ENCODE measurements at regions not wholly inside any gene's neighbourhood (a gene's known extent, or its start where the extent isn't known, plus 50 kb on each side); places are given as distances from the start of the nearest gene placed in this dataset.

- Mint-ChIP-seq H3K4me1 (no peaks in the 10 kb centered on the region), H3K9me3 (ENCODE audit: low read depth) (no peaks in the 10 kb centered on the region), H3K27ac (no peak overlapping the region), H3K4me3 (no peak overlapping the region), H3K36me3 (ENCODE audit: low read depth) (no peaks in the 10 kb centered on the region), H3K27me3 (peaks cover 4% of the 10 kb centered on the region)
- intact Hi-C loops (cut with DNase I, micrococcal nuclease): no loop called here
- ATAC-seq: no peak
- CTCF ChIA-PET: interaction anchor here (0.7 kb wide), 1 partner anchor 15 kb away, joined by 3 read pairs; no protein-coding TSS in a partner anchor
- DNase-seq: no peak
- POLR2A ChIA-PET: no interaction called here
Measured at GRCh38 chr16:52781005-52781630, 234.2 kb upstream of the TOX3 start.

- intact Hi-C loops (cut with DNase I, micrococcal nuclease): no loop called here
- H3K36me3 Mint-ChIP-seq (ENCODE audit: low read depth): no peaks in the 10 kb centered on the region
- DNase-seq: no peak
- H3K9me3 Mint-ChIP-seq (ENCODE audit: low read depth): no peaks in the 10 kb centered on the region
- no peak overlapping the region for H3K4me3 Mint-ChIP-seq
- H3K27ac Mint-ChIP-seq: no peak overlapping the region
- H3K4me1 Mint-ChIP-seq: no peaks in the 10 kb centered on the region
- ChIA-PET POLR2A (no interaction called here), CTCF (no interaction called here)
- ATAC-seq: no peak
- peaks cover 1% of the 10 kb centered on the region for H3K27me3 Mint-ChIP-seq
Measured at GRCh38 chr16:52773026-52773425, 226.1 kb upstream of the TOX3 start.

- no peaks in the 10 kb centered on the region for H3K4me1 Mint-ChIP-seq
- ATAC-seq: no peak
- intact Hi-C loops (cut with DNase I, micrococcal nuclease): no loop called here
- no peak overlapping the region for H3K27ac Mint-ChIP-seq
- CTCF ChIA-PET: no interaction called here
- no peaks in the 10 kb centered on the region for H3K36me3 Mint-ChIP-seq (ENCODE audit: low read depth)
- DNase-seq: no peak
- no peaks in the 10 kb centered on the region for H3K9me3 Mint-ChIP-seq (ENCODE audit: low read depth)
- H3K4me3 Mint-ChIP-seq: no peak overlapping the region
- POLR2A ChIA-PET: no interaction called here
- H3K27me3 Mint-ChIP-seq: peaks cover 1% of the 10 kb centered on the region
Measured at GRCh38 chr16:52770828-52771227, 223.9 kb upstream of the TOX3 start.

GRCh38 chr16:52758473-52758855, 211.5 kb upstream of the TOX3 start:
- H3K36me3 Mint-ChIP-seq (ENCODE audit: low read depth): no peaks in the 10 kb centered on the region
- H3K4me1 Mint-ChIP-seq: no peaks in the 10 kb centered on the region
- POLR2A ChIA-PET: no interaction called here
- no peaks in the 10 kb centered on the region for H3K27me3 Mint-ChIP-seq
- intact Hi-C loops (cut with DNase I, micrococcal nuclease): no loop called here
- no peak overlapping the region for H3K27ac Mint-ChIP-seq
- H3K9me3 Mint-ChIP-seq (ENCODE audit: low read depth): no peaks in the 10 kb centered on the region
- ATAC-seq (no peak), DNase-seq (no peak)
- CTCF ChIA-PET: interaction anchor here (1.2 kb wide), 1 partner anchor 10 kb away, joined by 5 read pairs; no protein-coding TSS in a partner anchor
- H3K4me3 Mint-ChIP-seq: no peak overlapping the region

- Mint-ChIP-seq H3K4me3 (no peak overlapping the region), H3K27me3 (no peaks in the 10 kb centered on the region), H3K27ac (no peak overlapping the region), H3K9me3 (ENCODE audit: low read depth) (no peaks in the 10 kb centered on the region), H3K4me1 (no peaks in the 10 kb centered on the region), H3K36me3 (ENCODE audit: low read depth) (no peaks in the 10 kb centered on the region)
- CTCF ChIA-PET: interaction anchor here (1.2 kb wide), 1 partner anchor 9 kb away, joined by 5 read pairs; no protein-coding TSS in a partner anchor
- POLR2A ChIA-PET: no interaction called here
- intact Hi-C loops (cut with DNase I, micrococcal nuclease): no loop called here
- ATAC-seq (no peak), DNase-seq (no peak)
Measured at GRCh38 chr16:52757746-52758472, 211.0 kb upstream of the TOX3 start.

GRCh38 chr16:52756812-52757517, 210.0 kb upstream of the TOX3 start:
- no peak for ATAC-seq
- H3K27me3 Mint-ChIP-seq: no peaks in the 10 kb centered on the region
- no peaks in the 10 kb centered on the region for H3K9me3 Mint-ChIP-seq (ENCODE audit: low read depth)

GRCh38 chr16:52755396-52755795, 208.5 kb upstream of the TOX3 start:
- Mint-ChIP-seq H3K27me3 (no peaks in the 10 kb centered on the region), H3K9me3 (ENCODE audit: low read depth) (no peaks in the 10 kb centered on the region), H3K36me3 (ENCODE audit: low read depth) (no peaks in the 10 kb centered on the region), H3K27ac (no peak overlapping the region), H3K4me3 (no peak overlapping the region), H3K4me1 (no peaks in the 10 kb centered on the region)
- ATAC-seq: no peak
- intact Hi-C loops (cut with DNase I, micrococcal nuclease): no loop called here
- ChIA-PET POLR2A (no interaction called here), CTCF (no interaction called here)
- DNase-seq: no peak

More at GRCh38 chr16:52756812-52757517, 210.0 kb upstream of the TOX3 start:
- ChIA-PET POLR2A (no interaction called here), CTCF (interaction anchor here (1.2 kb wide), 1 partner anchor 8 kb away, joined by 5 read pairs; no protein-coding TSS in a partner anchor)
- DNase-seq: no peak
- H3K4me3 Mint-ChIP-seq: no peak overlapping the region
- intact Hi-C loops (cut with DNase I, micrococcal nuclease): no loop called here
- H3K27ac Mint-ChIP-seq: no peak overlapping the region
- H3K36me3 Mint-ChIP-seq (ENCODE audit: low read depth): no peaks in the 10 kb centered on the region
- no peaks in the 10 kb centered on the region for H3K4me1 Mint-ChIP-seq

GRCh38 chr16:52751035-52751434, 204.1 kb upstream of the TOX3 start:
- Mint-ChIP-seq H3K4me3 (no peak overlapping the region), H3K4me1 (no peaks in the 10 kb centered on the region), H3K27ac (no peak overlapping the region), H3K36me3 (ENCODE audit: low read depth) (no peaks in the 10 kb centered on the region), H3K9me3 (ENCODE audit: low read depth) (no peaks in the 10 kb centered on the region), H3K27me3 (no peaks in the 10 kb centered on the region)
- ChIA-PET CTCF (interaction anchor here (0.5 kb wide), 1 partner anchor 49 kb away, joined by 3 read pairs; no protein-coding TSS in a partner anchor), POLR2A (no interaction called here)
- intact Hi-C loops (cut with DNase I, micrococcal nuclease): no loop called here
- no peak for DNase-seq
- no peak for ATAC-seq

GRCh38 chr16:52748741-52749140, 201.8 kb upstream of the TOX3 start:
- POLR2A ChIA-PET: no interaction called here
- Mint-ChIP-seq H3K27ac (no peak overlapping the region), H3K36me3 (ENCODE audit: low read depth) (no peaks in the 10 kb centered on the region)

GRCh38 chr16:52747088-52747595, 200.2 kb upstream of the TOX3 start:
- intact Hi-C loops (cut with DNase I, micrococcal nuclease): no loop called here
- no peak for ATAC-seq
- Mint-ChIP-seq H3K27ac (no peak overlapping the region), H3K27me3 (no peaks in the 10 kb centered on the region), H3K36me3 (ENCODE audit: low read depth) (no peaks in the 10 kb centered on the region), H3K9me3 (ENCODE audit: low read depth) (no peaks in the 10 kb centered on the region), H3K4me3 (no peak overlapping the region), H3K4me1 (no peaks in the 10 kb centered on the region)
- no peak for DNase-seq
- ChIA-PET CTCF (no interaction called here), POLR2A (interaction anchor here (0.7 kb wide), 1 partner anchor 560 kb away, joined by 4 read pairs; no protein-coding TSS in a partner anchor)

More at GRCh38 chr16:52748741-52749140, 201.8 kb upstream of the TOX3 start:
- DNase-seq: no peak
- intact Hi-C loops (cut with DNase I, micrococcal nuclease): no loop called here
- H3K9me3 Mint-ChIP-seq (ENCODE audit: low read depth): no peaks in the 10 kb centered on the region
- H3K4me1 Mint-ChIP-seq: no peaks in the 10 kb centered on the region
- H3K27me3 Mint-ChIP-seq: no peaks in the 10 kb centered on the region
- ATAC-seq: no peak
- CTCF ChIA-PET: interaction anchor here (1.2 kb wide), 1 partner anchor 9 kb away, joined by 5 read pairs; no protein-coding TSS in a partner anchor
- no peak overlapping the region for H3K4me3 Mint-ChIP-seq

GRCh38 chr16:52743707-52744106, 196.8 kb upstream of the TOX3 start:
- Mint-ChIP-seq H3K36me3 (ENCODE audit: low read depth) (no peaks in the 10 kb centered on the region), H3K4me3 (no peak overlapping the region), H3K9me3 (ENCODE audit: low read depth) (peaks cover 5% of the 10 kb centered on the region), H3K27ac (no peak overlapping the region), H3K27me3 (peaks cover 5% of the 10 kb centered on the region), H3K4me1 (no peaks in the 10 kb centered on the region)
- POLR2A ChIA-PET: no interaction called here
- ATAC-seq: no peak
- no peak for DNase-seq
- CTCF ChIA-PET: no interaction called here
- intact Hi-C loops (cut with DNase I, micrococcal nuclease): no loop called here

Data from activated CD4-positive, alpha-beta T cell treated with anti-CD3 and anti-CD28 coated beads for 36 hours (primary cell).